NCI-H460 (cell line): ENCODE measurements at regions not wholly inside any gene's neighbourhood (a gene's known extent, or its start where the extent isn't known, plus 50 kb on each side); places are given as distances from the start of the nearest gene placed in this dataset.
"Not testable (repeated sequence)": the region's sequence is repeated elsewhere in the genome, so short reads cannot be mapped to it uniquely, and the experiment has no call there.

Experiments used
- DNase-seq: peaks from one replicate; pipeline ENCODE4 v3.0.0-alpha.2; 2016; ENCODE audit warnings: low read depth; ENCODE audit errors: extremely low read depth

GRCh38 chr12:78269620-78270019 lies 438.9 kb downstream of the NAV3 start:
- DNase-seq: no peak

DNA sequence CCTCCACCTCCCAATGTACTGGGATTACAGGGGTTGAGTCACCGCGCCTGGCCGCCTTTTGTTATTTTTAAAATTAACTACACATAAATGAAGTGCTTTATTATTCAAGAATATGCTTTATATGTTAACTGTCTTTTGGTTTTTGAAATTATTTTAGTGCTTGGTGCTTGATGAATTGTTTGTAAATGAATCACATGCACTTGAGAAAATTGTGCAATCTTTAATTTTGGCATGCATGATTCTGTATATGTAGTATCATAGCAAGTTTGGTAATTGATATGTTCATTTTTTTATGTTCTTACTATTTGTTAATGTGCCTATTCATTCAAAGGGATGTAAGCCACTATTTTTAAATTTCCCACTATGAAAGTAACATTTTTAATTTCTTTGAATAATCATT lies 440.9 kb downstream of the NAV3 start:
- no peak for DNase-seq

- DNase-seq: no peak
These were observed 445.2 kb downstream of the NAV3 start for GRCh38 chr12:78275886-78276285.

GRCh38 chr12:78278706-78279190 lies 448.1 kb downstream of the NAV3 start:
- DNase-seq: no peak

DNA sequence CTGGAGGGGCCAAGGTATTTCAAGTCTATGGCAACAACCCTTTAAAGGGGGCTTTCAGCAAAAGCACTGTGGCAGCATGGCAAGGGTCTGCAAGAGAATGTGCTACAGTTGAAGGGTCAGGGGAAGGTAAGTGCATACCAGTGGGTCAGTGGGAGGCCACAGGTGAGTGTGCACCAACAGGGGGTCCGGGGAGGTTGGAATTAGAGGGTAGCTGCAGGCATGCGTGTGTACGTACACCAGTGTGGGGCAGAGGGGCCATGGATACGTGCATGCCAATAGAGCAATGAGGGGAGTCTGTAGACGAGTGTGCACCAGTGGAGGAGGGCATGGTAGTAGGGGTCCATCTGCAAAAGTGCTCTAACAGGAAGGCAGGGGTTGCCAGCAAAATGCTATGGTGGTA lies 448.9 kb downstream of the NAV3 start:
- no peak for DNase-seq

DNA sequence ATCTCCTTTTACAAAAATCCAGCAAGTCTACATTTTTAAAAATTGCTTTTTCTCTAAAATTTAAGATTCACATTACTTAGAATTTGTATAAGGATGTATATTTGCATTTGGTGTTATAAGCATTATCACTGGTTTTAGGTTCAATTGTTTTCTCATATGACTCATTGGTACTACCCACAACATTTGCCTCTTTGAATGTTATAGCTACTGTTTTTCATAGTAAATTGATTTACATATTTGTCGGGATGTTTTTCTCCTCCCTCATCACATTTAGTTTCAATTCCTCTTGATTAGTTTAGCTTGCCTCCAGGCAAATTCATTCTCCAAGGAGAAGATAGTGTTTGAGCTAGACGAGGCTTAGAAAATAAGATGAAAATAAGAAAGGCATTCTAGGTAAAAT lies 450.4 kb downstream of the NAV3 start:
- not testable (repeated sequence) for DNase-seq

DNA sequence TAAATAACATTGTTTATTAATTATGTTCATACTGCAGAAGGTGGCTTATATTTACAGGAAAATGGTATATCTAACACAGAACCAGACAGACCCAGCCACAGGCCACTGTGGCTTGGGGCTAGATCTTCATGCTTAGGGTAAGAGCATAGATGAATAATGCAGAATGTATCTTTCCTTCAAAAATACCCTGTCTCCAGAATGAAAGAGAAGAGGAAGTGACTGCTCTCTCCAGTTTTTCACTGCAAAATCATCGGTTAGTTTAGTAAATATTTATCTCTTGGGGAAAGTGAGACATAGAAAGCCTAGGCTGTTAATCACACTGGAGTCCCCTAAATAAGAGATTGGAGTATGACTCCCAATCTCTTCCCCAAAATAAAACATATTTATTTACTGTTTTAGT lies 453.7 kb downstream of the NAV3 start:
- DNase-seq: no peak

GRCh38 chr12:78290606-78291345 lies 460.1 kb downstream of the NAV3 start:
- DNase-seq: peak; percentile 56

GRCh38 chr12:78293059-78293686 lies 462.5 kb downstream of the NAV3 start:
- DNase-seq: peak; percentile 73

GRCh38 chr12:78301282-78301681 lies 470.6 kb downstream of the NAV3 start:
- DNase-seq: not testable (repeated sequence)

DNA sequence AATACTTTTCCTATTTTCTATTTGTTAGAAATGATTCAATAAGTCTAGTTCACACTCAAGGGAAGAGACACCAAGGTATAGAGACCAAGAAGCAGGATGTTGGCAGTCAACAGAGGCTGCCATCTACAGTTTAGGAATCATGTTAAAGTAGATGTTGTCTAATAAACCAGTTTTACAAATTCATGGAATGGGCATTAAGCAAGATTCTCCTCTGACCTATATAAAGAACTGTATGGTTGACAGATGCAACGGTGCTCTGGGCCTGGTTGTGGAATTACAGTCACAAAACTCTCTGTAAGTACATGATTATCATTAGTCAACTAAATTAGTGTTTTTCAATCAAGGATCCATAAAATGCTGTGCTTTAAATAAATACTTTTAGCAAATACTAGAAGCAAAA lies 475.1 kb downstream of the NAV3 start:
- DNase-seq: no peak

DNA sequence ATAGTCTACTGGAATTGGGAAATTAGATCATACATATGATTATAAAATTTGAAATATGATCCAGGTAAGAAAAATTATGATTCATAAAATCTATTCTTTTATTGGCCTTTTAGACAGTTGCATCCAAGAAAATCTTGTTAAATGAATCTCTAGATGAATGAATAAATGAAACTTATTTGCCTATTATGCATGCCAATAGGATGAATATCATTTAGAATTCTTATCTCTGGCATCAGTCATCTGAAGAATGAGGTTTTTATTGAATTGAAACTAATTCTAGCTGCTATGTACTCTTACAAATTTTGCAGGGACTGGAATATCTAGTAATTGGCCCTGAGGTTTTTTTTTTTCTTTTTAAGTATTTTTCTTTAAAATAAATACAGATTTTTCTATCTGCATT lies 475.5 kb downstream of the NAV3 start:
- DNase-seq: no peak

GRCh38 chr12:78308701-78309100 lies 478.0 kb downstream of the NAV3 start:
- DNase-seq: no peak

GRCh38 chr12:78315028-78315427 lies 484.3 kb downstream of the NAV3 start:
- no peak for DNase-seq

- no peak for DNase-seq
These were observed 485.4 kb downstream of the NAV3 start for GRCh38 chr12:78316136-78316535.

DNA sequence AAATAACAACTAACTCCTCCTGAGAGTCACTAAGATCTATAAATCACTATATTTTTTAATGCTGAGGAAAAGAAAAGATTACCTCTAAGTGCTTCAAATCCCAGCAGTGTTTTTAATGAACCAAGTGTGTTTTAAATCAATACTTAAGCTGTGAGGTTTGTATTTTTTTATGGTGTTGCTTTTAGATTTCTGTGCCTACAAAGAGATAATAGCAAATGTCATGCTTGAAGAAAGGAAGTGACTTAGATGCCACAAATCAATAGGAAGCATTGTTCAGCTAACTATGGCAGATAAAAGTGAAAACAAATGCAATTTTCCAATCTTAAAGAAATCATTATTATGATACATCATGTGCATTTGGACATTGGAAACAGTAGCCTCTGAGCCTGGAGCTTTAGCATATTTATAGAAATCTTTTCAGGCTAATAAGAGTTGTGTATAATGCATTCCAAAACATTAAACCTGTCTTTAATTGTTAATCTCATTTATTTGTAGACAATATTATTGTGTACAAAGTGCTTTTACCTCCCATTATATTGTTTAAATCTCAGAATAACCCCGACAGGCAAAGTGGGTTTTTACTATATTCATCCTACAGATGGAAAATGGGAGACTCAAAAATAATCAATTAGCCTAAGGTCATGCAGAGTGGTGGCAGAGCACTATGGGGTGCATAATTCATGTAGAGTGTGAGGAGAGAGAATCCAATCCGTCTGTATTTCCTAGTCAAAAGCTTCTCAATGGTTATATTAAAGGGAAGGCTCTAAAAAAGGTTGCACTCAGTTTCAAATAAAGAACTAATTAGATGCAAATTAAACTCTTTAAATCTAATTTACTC lies 486.2 kb downstream of the NAV3 start:
- no peak for DNase-seq

DNA sequence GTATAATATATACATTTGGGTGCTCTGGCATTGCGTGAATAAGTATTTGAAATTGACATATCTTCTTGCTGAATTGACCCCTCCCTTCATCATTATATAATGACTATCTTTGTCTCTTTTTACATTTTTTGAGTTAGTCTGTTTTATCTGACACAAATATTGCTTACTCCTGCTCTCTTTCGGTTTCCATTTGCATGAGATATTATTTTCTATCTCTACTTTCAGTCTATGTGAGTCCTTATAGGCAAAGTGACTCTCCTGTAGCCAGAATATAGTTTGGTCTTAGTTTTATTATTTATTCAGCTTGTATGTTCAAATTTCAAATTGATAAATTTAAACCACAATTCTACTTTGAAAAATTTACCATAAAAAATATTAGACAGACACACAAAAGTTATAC lies 491.0 kb downstream of the NAV3 start:
- no peak for DNase-seq

- no peak for DNase-seq
These were observed 492.5 kb downstream of the NAV3 start for GRCh38 chr12:78323226-78323625.

- no peak for DNase-seq
These were observed 493.5 kb downstream of the NAV3 start for GRCh38 chr12:78324234-78324633.

GRCh38 chr12:78328524-78328923 lies 497.8 kb downstream of the NAV3 start:
- DNase-seq: no peak

- no peak for DNase-seq
These were observed 499.4 kb downstream of the NAV3 start for GRCh38 chr12:78330131-78330530.

DNA sequence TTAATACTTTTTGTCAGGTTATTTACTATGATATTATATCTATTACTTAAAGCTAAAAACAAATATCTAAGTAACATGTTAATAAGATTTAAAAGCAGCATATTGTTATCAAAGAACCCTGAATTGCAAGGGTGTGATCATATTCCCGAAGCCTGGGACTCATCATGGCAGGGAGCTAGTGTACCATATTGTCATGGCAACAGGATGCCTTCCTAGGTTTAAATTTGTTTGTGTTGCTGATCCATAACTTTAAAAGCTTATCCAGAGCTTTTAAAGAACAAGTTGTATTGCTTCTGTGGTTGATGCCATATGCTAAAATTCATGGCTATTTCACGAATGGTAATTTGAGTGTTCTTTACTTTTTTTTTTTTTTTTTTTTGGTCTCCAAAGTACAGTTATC lies 500.5 kb downstream of the NAV3 start:
- DNase-seq: no peak
